ENCODE measurements at regions not wholly inside any gene's neighbourhood (a gene's known extent, or its start where the extent isn't known, plus 50 kb on each side); places are given as distances from the start of the nearest gene placed in this dataset.
"Not testable (repeated sequence)": the region's sequence is repeated elsewhere in the genome, so short reads cannot be mapped to it uniquely, and the experiment has no call there.

- not testable (repeated sequence) for DNase-seq
Measured at GRCh38 chr16:21517263-21517662, 82.1 kb upstream of the METTL9 start.

- peak; percentile 79 for DNase-seq
Measured at GRCh38 chr16:21519361-21520133, 79.8 kb upstream of the METTL9 start.

- DNase-seq, result peak; percentile 100
Measured at GRCh38 chr16:21520134-21521047, 79.0 kb upstream of the METTL9 start.

GRCh38 chr16:21521048-21521389, 78.4 kb upstream of the METTL9 start:
- not testable (repeated sequence) for DNase-seq

GRCh38 chr16:21521390-21522143, 77.8 kb upstream of the METTL9 start:
- DNase-seq, result not testable (repeated sequence)

GRCh38 chr16:21522846-21523245, 76.5 kb upstream of the METTL9 start:
- DNase-seq, result not testable (repeated sequence)

GRCh38 chr16:21523411-21524067, 75.8 kb upstream of the METTL9 start:
- no peak for DNase-seq

GRCh38 chr16:21524068-21524751, 75.2 kb upstream of the METTL9 start:
- DNase-seq, result no peak

- not testable (repeated sequence) for DNase-seq
Measured at GRCh38 chr16:21524752-21525028, 74.7 kb upstream of the METTL9 start.

- DNase-seq, result not testable (repeated sequence)
Measured at GRCh38 chr16:21525029-21525895, 74.1 kb upstream of the METTL9 start.

GRCh38 chr16:21525956-21526922, 73.1 kb upstream of the METTL9 start:
- DNase-seq, result not testable (repeated sequence)

- no peak for DNase-seq
Measured at GRCh38 chr16:21526923-21527807, 72.2 kb upstream of the METTL9 start.

GRCh38 chr16:21529060-21529658, 70.2 kb upstream of the METTL9 start:
- not testable (repeated sequence) for DNase-seq

- DNase-seq, result not testable (repeated sequence)
Measured at GRCh38 chr16:21530729-21531383, 68.5 kb upstream of the METTL9 start.

GRCh38 chr16:21532996-21533395, 66.4 kb upstream of the METTL9 start:
- not testable (repeated sequence) for DNase-seq

- DNase-seq, result not testable (repeated sequence)
Measured at GRCh38 chr16:21533474-21533873, 65.9 kb upstream of the METTL9 start.

- DNase-seq, result not testable (repeated sequence)
Measured at GRCh38 chr16:21534561-21534960, 64.8 kb upstream of the METTL9 start.

- DNase-seq, result not testable (repeated sequence)
Measured at GRCh38 chr16:21535201-21535600, 64.2 kb upstream of the METTL9 start.

All from activated CD8-positive, alpha-beta memory T cell treated with anti-CD3 and anti-CD28 coated beads, Interleukin-2, amount 50 U/mL, for 48 hours (primary cell).